Psoas muscle (tissue), 7 donors: ENCODE measurements at regions not wholly inside any gene's neighbourhood (a gene's known extent, or its start where the extent isn't known, plus 50 kb on each side); places are given as distances from the start of the nearest gene placed in this dataset.

Experiments
- ATAC-seq, 4 donors: fragments of 200-7000 bp; cut with Tn5 transposase; one replicate each; pipeline ENCODE4 v1.9.1; 2020; ENCODE audit warnings: moderate library complexity in 3 of 4, mild to moderate bottlenecking in 2 of 4
- DNase-seq, 2 donors: peaks; one replicate each; pipeline ENCODE4 v3.0.0-alpha.2; 2020
- H3K27ac ChIP-seq: fragments of 200-600 bp; one replicate; pipeline ENCODE4 v1.8.0; 2022
- H3K27me3 ChIP-seq, 3 donors: fragments of 200-600 bp in 1 of 3; one replicate each; pipeline versions ENCODE4 v1.6.1 to v1.8.0; 2013 to 2022; ENCODE audit warnings: low read length in 2 of 3, mild to moderate bottlenecking in 2 of 3, moderate library complexity in 1 of 3; ENCODE audit not compliant: insufficient read depth in 3 of 3
- H3K36me3 ChIP-seq, 2 donors: fragments of 200-600 bp in 1 of 2; one replicate each; pipeline versions ENCODE4 v1.6.1 to v1.8.0; 2013 to 2022; ENCODE audit warnings: low read depth in 1 of 2, mild to moderate bottlenecking in 1 of 2, moderate library complexity in 1 of 2; ENCODE audit not compliant: insufficient read depth in 1 of 2
- H3K4me1 ChIP-seq: fragments of 200-600 bp; one replicate; pipeline ENCODE4 v1.8.0; 2022
- H3K4me3 ChIP-seq: fragments of 200-600 bp; one replicate; pipeline ENCODE4 v1.8.0; 2022; ENCODE audit warnings: mild to moderate bottlenecking
- H3K9me3 ChIP-seq: fragments of 200-600 bp; one replicate; pipeline ENCODE4 v1.8.0; 2022
- WGBS, 3 donors: extraction: QIAGEN DNeasy Blood & Tissue Kit; methylation state at CpG; one replicate each; pipeline versions ENCODE4 v1.1.6 to v1.1.7; 2013; 5-methylcytosine and 5-hydroxymethylcytosine counted together
- intact Hi-C, 2 donors: fragments of 100-400 bp; cut with DNase I; formaldehyde crosslinking; loops; one replicate each; pipeline versions ENCODE4 v1.11.0 to v1.14.2; 2022
- TF ChIP-seq, protein P1 (sequence below): fragments of 200-600 bp; IDR thresholded peaks from one replicate; pipeline ENCODE4 v1.8.0; 2022; ENCODE audit warnings: antibody characterized with exemption
- donor health status: healthy with polysubstance abuse.
- donor health status: DM: no; HTN: no; CAD: no; lungs with moderate emphysema.
- donor health status: Bipolar disorder and iron deficiency.
- donor health status: healthy.
- donor health status: DM: yes; HTN: yes; CAD: no.
- donor health status: DM: no; HTN: no; CAD: no.
- donor health status: DM: yes; HTN: yes; CAD: no.

DNA sequence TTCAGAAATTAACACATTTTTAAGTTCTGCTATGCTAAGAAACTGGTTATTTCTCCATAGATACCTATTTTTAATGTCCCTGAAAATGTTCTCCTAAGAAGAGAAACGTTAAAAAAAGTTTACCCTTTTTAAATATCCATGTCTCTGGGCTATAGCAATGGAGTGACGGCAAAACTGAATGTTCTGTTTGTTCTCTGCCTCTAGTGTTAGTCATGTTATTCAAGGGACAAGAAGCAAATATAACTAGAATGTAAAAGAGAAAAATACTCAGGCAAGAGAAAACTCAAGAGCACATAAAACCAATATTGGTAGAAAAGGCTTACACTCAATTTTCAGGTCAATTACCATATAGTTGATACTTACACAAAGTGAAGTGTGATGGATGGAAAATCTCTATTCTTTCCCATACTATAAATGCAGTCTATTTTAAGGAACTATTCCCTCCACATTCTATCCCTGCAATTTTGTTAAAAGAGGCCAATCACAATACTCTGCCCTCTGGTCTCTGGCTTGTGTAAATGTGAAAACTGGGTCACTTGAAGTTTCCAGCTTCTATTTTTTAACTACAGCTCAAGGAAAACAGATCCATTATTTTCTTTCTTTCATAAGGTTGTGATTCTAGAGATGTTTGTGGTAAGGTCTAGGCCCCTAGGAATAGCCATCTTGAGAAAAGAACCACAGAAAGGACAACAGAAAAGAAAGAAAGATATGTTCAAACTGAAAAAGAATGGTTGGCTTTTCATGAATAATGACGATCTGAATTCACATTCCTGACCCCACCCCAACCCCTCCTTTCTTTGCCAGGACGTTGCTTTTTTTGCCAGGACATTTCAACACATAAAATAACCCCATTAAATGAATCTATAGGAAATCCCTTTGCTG lies 200.3 kb upstream of the FAM83B start:
- TF ChIP-seq, protein P1, sequence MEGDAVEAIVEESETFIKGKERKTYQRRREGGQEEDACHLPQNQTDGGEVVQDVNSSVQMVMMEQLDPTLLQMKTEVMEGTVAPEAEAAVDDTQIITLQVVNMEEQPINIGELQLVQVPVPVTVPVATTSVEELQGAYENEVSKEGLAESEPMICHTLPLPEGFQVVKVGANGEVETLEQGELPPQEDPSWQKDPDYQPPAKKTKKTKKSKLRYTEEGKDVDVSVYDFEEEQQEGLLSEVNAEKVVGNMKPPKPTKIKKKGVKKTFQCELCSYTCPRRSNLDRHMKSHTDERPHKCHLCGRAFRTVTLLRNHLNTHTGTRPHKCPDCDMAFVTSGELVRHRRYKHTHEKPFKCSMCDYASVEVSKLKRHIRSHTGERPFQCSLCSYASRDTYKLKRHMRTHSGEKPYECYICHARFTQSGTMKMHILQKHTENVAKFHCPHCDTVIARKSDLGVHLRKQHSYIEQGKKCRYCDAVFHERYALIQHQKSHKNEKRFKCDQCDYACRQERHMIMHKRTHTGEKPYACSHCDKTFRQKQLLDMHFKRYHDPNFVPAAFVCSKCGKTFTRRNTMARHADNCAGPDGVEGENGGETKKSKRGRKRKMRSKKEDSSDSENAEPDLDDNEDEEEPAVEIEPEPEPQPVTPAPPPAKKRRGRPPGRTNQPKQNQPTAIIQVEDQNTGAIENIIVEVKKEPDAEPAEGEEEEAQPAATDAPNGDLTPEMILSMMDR, result no peak
- Histone ChIP-seq H3K4me3 (no peak overlapping the region), H3K36me3 (no peaks in the 10 kb centered on the region), H3K4me1 (no peaks in the 10 kb centered on the region), H3K27me3 (no peaks in the 10 kb centered on the region), H3K9me3 (no peaks in the 10 kb centered on the region), H3K27ac (no peak overlapping the region)
- WGBS, 3 donors, result 45 to 53% (median 51%) methylated on average over 4 of the region's 4 CpGs
- DNase-seq, result no peak
- intact Hi-C loops, result no loop called here
- ATAC-seq, result no peak

DNA sequence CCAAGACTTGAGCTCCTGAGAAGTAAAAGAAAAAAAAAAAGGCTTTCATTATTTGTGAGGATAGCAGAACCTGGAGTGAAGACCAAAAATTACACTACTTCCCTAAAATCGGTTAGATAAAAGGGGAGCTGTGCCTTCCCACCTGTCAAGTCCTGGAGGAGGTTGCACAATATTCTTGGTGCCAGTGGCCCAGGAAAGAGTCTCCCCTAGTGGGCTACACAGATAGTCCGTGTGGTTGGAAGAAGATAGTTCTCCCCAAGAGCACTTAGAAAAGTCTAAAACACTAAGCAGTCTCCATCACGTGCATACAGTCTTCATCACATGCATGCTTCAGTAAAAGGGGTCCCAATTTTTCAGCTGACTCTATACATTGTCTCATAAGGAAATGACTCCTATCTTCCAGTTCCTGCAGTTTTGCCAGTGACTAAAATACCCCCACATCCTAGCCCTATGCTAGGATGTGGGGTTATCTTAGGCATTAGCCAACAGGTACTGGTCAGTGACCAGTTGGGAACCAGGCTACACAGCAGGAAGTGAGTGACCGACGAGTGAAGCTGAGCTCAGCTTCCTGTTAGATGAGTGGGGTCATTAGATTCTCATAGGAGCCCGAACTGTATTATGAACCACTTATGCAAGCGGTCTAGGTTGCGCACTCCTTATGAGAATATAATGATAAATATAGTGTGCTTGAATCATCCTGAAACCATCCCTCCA lies 199.5 kb upstream of the FAM83B start:
- no peaks in the 10 kb centered on the region for H3K4me1 ChIP-seq
- H3K36me3 ChIP-seq, result no peaks in the 10 kb centered on the region
- WGBS, 3 donors, result 76 to 80% (median 78%) methylated on average over 8 of the region's 8 CpGs
- H3K9me3 ChIP-seq, result no peaks in the 10 kb centered on the region
- H3K27me3 ChIP-seq, result no peaks in the 10 kb centered on the region
- no peak overlapping the region for H3K4me3 ChIP-seq
- DNase-seq (no peak), ATAC-seq (peak in 2 of 4 donors; percentile 19 to 41)
- H3K27ac ChIP-seq, result no peak overlapping the region
- intact Hi-C loops, result no loop called here
- TF ChIP-seq, protein P1, result no peak

DNA sequence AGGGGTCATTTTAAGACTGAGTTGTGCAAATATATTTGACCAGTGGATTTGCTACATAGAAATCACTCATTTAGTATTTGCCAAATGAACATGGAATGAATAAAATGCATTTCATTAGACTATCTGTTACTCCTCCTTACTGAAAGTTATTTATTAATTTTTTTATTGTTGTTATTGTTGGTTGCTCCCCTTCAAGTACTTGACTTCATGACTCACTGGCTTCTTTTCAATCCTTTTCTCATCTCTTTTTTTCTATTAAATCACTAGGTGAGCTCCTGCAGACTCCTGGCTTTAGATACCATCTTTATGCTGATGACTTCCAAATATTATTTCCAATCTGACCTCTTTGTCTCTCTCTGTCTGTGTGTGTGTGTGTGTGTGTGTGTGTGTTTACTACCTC lies 192.2 kb upstream of the FAM83B start:
- ATAC-seq, result no peak
- intact Hi-C loops, result no loop called here
- H3K27ac ChIP-seq, result no peak overlapping the region
- no peak overlapping the region for H3K4me3 ChIP-seq
- TF ChIP-seq, protein P1, result no peak
- no peaks in the 10 kb centered on the region for H3K9me3 ChIP-seq
- no peak for DNase-seq
- H3K4me1 ChIP-seq, result no peaks in the 10 kb centered on the region
- H3K36me3 ChIP-seq, result no peaks in the 10 kb centered on the region
- no peaks in the 10 kb centered on the region for H3K27me3 ChIP-seq

DNA sequence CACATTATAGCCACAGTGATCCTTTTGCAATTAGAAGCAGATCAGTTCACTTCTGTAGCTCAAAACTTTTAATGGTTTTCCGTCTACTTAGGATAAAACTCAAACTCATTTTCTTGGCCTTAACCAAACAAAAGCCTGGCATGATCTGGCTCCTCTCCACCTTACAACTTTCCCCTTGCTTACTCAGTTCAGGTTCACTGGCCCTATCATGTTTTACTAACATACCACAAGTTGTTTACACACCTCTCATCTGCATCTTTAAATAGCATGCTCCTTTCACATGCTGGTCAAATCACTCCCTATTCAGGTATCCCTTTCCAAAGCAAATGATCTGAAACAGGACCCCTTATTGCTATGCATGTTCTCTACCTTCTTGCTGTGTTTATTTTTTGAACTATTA lies 191.4 kb upstream of the FAM83B start:
- ATAC-seq, result no peak
- no peak for DNase-seq
- no peaks in the 10 kb centered on the region for H3K4me1 ChIP-seq
- 53 to 83% (median 67%) methylated on average over 1 of the region's 1 CpG for WGBS, 3 donors
- no peak overlapping the region for H3K27ac ChIP-seq
- intact Hi-C loops, result no loop called here
- TF ChIP-seq, protein P1, result no peak
- H3K4me3 ChIP-seq, result no peak overlapping the region
- no peaks in the 10 kb centered on the region for H3K27me3 ChIP-seq
- H3K9me3 ChIP-seq, result no peaks in the 10 kb centered on the region
- H3K36me3 ChIP-seq, result no peaks in the 10 kb centered on the region
